ENCODE measurements at regions not wholly inside any gene's neighbourhood (a gene's known extent, or its start where the extent isn't known, plus 50 kb on each side); places are given as distances from the start of the nearest gene placed in this dataset.

DNA sequence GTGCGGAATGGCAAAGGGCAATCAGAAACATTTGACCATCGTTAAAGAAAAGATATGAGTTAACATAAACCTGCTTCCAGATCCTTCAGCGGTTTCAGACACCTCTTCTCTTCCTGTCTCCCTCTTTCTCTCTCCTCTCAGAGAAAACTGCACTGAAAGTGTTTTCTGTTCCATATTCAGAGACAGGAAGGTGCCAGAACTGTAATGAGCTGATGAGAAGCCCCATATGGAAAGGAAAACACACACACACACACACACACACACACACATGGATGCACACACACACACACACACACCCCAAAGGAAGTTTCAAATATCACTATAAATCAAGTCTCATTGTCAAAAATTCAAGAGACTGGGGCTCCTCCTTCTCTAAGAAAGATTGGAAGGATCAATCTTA is 515.5 kb downstream of the NUF2 start:
- TF ChIP-seq CTCF (IDR thresholded peaks at IDR 0.05; ENCODE audit: poor library complexity, severe bottlenecking) (no peak), REST (IDR thresholded peaks at IDR 0.05; ENCODE audit: borderline replicate concordance) (no peak), POLR2AphosphoS5 (IDR thresholded peaks at IDR 0.05) (no peak), TAF1 (IDR thresholded peaks at IDR 0.05; ENCODE audit: low read depth) (no peak), EP300 (conservative IDR thresholded peaks at IDR 0.05; ENCODE audit: poor library complexity, severe bottlenecking) (no peak), MXI1 (conservative IDR thresholded peaks at IDR 0.05; ENCODE audit: poor library complexity, severe bottlenecking) (no peak), EZH2 (IDR thresholded peaks at IDR 0.05; ENCODE audit: borderline replicate concordance, insufficient read depth, low read length, poor library complexity, severe bottlenecking) (no peak), RAD21 (conservative IDR thresholded peaks at IDR 0.05) (no peak), SMC3 (conservative IDR thresholded peaks at IDR 0.05; ENCODE audit: poor library complexity) (no peak)

Measured in neural cell (in vitro differentiated cells).